Kidney epithelial cell (primary cell): ENCODE measurements at regions not wholly inside any gene's neighbourhood (a gene's known extent, or its start where the extent isn't known, plus 50 kb on each side); places are given as distances from the start of the nearest gene placed in this dataset.

Experiments used
- DNase-seq: peaks from one replicate; pipeline ENCODE4 v3.0.0-alpha.2; 2010; ENCODE audit warnings: low read depth
- H3K27me3 ChIP-seq: 2 replicates; pipeline ENCODE4 v1.6.0; 2011; ENCODE audit warnings: low read length; ENCODE audit not compliant: control insufficient read depth, insufficient read depth
- H3K36me3 ChIP-seq: 2 replicates; pipeline ENCODE4 v1.5.1; 2011; ENCODE audit warnings: low read length; ENCODE audit not compliant: control insufficient read depth, insufficient read depth
- H3K4me3 ChIP-seq: 2 replicates; pipeline ENCODE4 v1.5.1; 2011; ENCODE audit warnings: low read depth, mild to moderate bottlenecking, control low read depth, low read length
- CTCF ChIP-seq: IDR thresholded peaks from 2 replicates; pipeline ENCODE4 v1.5.1; 2011; ENCODE audit warnings: mild to moderate bottlenecking, moderate library complexity, low read length, control low read depth, inconsistent platforms; ENCODE audit not compliant: insufficient read depth, poor library complexity, severe bottlenecking

GRCh38 chr5:103445426-103446035 is 117.1 kb downstream of the NUDT12 start:
- DNase-seq: no peak
- H3K27me3 ChIP-seq: no peaks in the 10 kb centered on the region
- TF ChIP-seq CTCF: no peak
- H3K4me3 ChIP-seq: no peak overlapping the region
- H3K36me3 ChIP-seq: no peaks in the 10 kb centered on the region

GRCh38 chr5:103444333-103445038 is 118.1 kb downstream of the NUDT12 start:
- H3K27me3 ChIP-seq: no peaks in the 10 kb centered on the region
- no peak overlapping the region for H3K4me3 ChIP-seq
- DNase-seq: no peak
- H3K36me3 ChIP-seq: no peaks in the 10 kb centered on the region
- TF ChIP-seq CTCF: no peak

GRCh38 chr5:103442750-103443149 is 119.8 kb downstream of the NUDT12 start:
- Histone ChIP-seq H3K4me3 (no peak overlapping the region), H3K36me3 (no peaks in the 10 kb centered on the region), H3K27me3 (no peaks in the 10 kb centered on the region)
- no peak for TF ChIP-seq CTCF
- no peak for DNase-seq

- no peak for TF ChIP-seq CTCF
- DNase-seq: no peak
- no peak overlapping the region for H3K4me3 ChIP-seq
- H3K27me3 ChIP-seq: no peaks in the 10 kb centered on the region
- H3K36me3 ChIP-seq: no peaks in the 10 kb centered on the region
Measured at GRCh38 chr5:103441523-103441922, 121.1 kb downstream of the NUDT12 start.

GRCh38 chr5:103439007-103439406 is 123.6 kb downstream of the NUDT12 start:
- no peak for DNase-seq
- no peaks in the 10 kb centered on the region for H3K27me3 ChIP-seq
- H3K4me3 ChIP-seq: no peak overlapping the region
- no peak for TF ChIP-seq CTCF
- H3K36me3 ChIP-seq: no peaks in the 10 kb centered on the region

- H3K4me3 ChIP-seq: no peak overlapping the region
- no peak for TF ChIP-seq CTCF
- no peak for DNase-seq
- no peaks in the 10 kb centered on the region for H3K27me3 ChIP-seq
- no peaks in the 10 kb centered on the region for H3K36me3 ChIP-seq
Measured at GRCh38 chr5:103436656-103437055, 125.9 kb downstream of the NUDT12 start.
